ENCODE measurements at regions not wholly inside any gene's neighbourhood (a gene's known extent, or its start where the extent isn't known, plus 50 kb on each side); places are given as distances from the start of the nearest gene placed in this dataset.

- H3K4me1 ChIP-seq (replicated peaks; ENCODE audit: insufficient read depth): no peaks in the 10 kb centered on the region
- H3K4me2 ChIP-seq: no peak overlapping the region
- no peaks in the 10 kb centered on the region for H3K9me2 ChIP-seq (ENCODE audit: insufficient read depth)
- no peaks in the 10 kb centered on the region for H3K9me3 ChIP-seq (ENCODE audit: insufficient read depth, low read depth)
- no peak overlapping the region for H2AFZ ChIP-seq
- POLR2A ChIA-PET (ENCODE audit: unreplicated experiment): no interaction called here
- intact Hi-C loops (cut with micrococcal nuclease; ENCODE audit: unreplicated experiment): no loop called here
- H3K27me3 ChIP-seq (ENCODE audit: insufficient read depth, low read depth): peaks cover 32% of the 10 kb centered on the region
- H3K27ac ChIP-seq: no peak overlapping the region
- CTCF ChIA-PET: no interaction called here
- H3F3A ChIP-seq (ENCODE audit: insufficient read depth, low read depth): no peaks in the 10 kb centered on the region
- no peak overlapping the region for H3K4me3 ChIP-seq
- no TSS peak for BruUV-seq (replicated peaks)
- DNase-seq: no peak
- H3K79me2 ChIP-seq (ENCODE audit: low read depth): no peaks in the 10 kb centered on the region
- no peaks in the 10 kb centered on the region for H4K20me1 ChIP-seq (ENCODE audit: insufficient read depth)
- TF ChIP-seq EZH2 (IDR thresholded peaks at IDR 0.05; ENCODE audit: low read depth) (no peak), CTCF (conservative IDR thresholded peaks at IDR 0.05) (no peak)
- H3K36me3 ChIP-seq (ENCODE audit: low read depth): no peaks in the 10 kb centered on the region
Measured at GRCh38 chr3:124288996-124289395, 297.1 kb upstream of the ROPN1 start.

DNA sequence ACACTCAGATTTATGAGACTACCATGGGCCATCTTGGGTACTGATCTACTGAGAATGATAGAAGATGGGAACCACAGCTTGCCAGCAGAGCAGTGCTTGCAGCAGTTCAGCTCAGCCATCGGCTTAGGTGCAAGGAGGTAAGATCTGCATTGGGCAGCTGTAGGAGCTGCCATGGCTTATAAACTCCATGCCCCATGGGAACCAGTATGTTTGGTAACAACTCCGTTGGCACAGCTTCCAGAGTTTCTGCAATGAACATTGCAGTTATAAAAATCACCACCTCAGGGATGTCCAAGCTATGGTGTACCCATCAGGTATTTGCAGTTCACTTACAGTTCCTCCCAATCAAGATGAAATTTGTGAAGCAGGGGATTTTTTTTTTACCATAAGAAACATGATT is 299.1 kb upstream of the ROPN1 start:
- DNase-seq: no peak
- no TSS peak for BruUV-seq (replicated peaks)
- ChIA-PET CTCF (no interaction called here), POLR2A (ENCODE audit: unreplicated experiment) (no interaction called here)
- H3K27me3 ChIP-seq (ENCODE audit: insufficient read depth, low read depth): peaks cover 27% of the 10 kb centered on the region; the same call in 1 of the 2 replicates
- H4K20me1 ChIP-seq (ENCODE audit: insufficient read depth): no peaks in the 10 kb centered on the region
- no peak for TF ChIP-seq CTCF (conservative IDR thresholded peaks at IDR 0.05)
- no peak for TF ChIP-seq EZH2 (IDR thresholded peaks at IDR 0.05; ENCODE audit: low read depth)
- H3K9me3 ChIP-seq (ENCODE audit: insufficient read depth, low read depth): no peaks in the 10 kb centered on the region
- intact Hi-C loops (cut with micrococcal nuclease; ENCODE audit: unreplicated experiment): no loop called here
- no peaks in the 10 kb centered on the region for H3K9me2 ChIP-seq (ENCODE audit: insufficient read depth)
- H3K4me1 ChIP-seq (replicated peaks; ENCODE audit: insufficient read depth): no peaks in the 10 kb centered on the region
- no peaks in the 10 kb centered on the region for H3K36me3 ChIP-seq (ENCODE audit: low read depth)
- no peak overlapping the region for H3K4me3 ChIP-seq
- no peaks in the 10 kb centered on the region for H3F3A ChIP-seq (ENCODE audit: insufficient read depth, low read depth)
- no peaks in the 10 kb centered on the region for H3K79me2 ChIP-seq (ENCODE audit: low read depth)
- no peak overlapping the region for H3K27ac ChIP-seq
- no peak overlapping the region for H3K4me2 ChIP-seq
- no peak overlapping the region for H2AFZ ChIP-seq

DNA sequence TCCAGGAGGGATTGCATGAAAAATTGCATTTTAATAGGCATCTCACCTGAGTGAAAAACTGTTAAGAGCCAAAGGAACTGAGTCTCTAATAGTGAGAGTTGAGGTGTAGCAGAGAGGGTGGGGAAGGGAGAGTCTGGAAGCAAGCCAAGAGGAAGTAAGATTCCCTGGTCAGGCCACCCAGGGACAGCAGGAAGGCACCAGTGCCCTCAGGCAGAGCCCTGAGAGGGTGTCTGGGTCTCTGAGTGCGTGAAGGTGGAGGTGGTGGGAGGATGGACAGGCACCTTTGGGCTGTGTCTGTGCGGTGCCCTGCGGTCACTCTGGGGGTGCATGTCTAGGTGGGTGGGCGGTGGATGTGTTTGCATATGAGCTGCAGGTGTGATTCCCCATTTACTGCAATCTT is 300.4 kb upstream of the ROPN1 start:
- Histone ChIP-seq H3K27ac (no peak overlapping the region), H2AFZ (no peak overlapping the region), H3K4me2 (no peak overlapping the region), H3K9me3 (ENCODE audit: insufficient read depth, low read depth) (no peaks in the 10 kb centered on the region), H3K4me1 (replicated peaks; ENCODE audit: insufficient read depth) (no peaks in the 10 kb centered on the region), H3K27me3 (ENCODE audit: insufficient read depth, low read depth) (peaks cover 33% of the 10 kb centered on the region; the same call in 1 of the 2 replicates), H3F3A (ENCODE audit: insufficient read depth, low read depth) (no peaks in the 10 kb centered on the region), H3K9me2 (ENCODE audit: insufficient read depth) (no peaks in the 10 kb centered on the region), H4K20me1 (ENCODE audit: insufficient read depth) (no peaks in the 10 kb centered on the region), H3K4me3 (no peak overlapping the region), H3K79me2 (ENCODE audit: low read depth) (no peaks in the 10 kb centered on the region), H3K36me3 (ENCODE audit: low read depth) (no peaks in the 10 kb centered on the region)
- ChIA-PET POLR2A (ENCODE audit: unreplicated experiment) (no interaction called here), CTCF (no interaction called here)
- TF ChIP-seq EZH2 (IDR thresholded peaks at IDR 0.05; ENCODE audit: low read depth) (no peak), CTCF (conservative IDR thresholded peaks at IDR 0.05) (no peak)
- no TSS peak for BruUV-seq (replicated peaks)
- intact Hi-C loops (cut with micrococcal nuclease; ENCODE audit: unreplicated experiment): no loop called here
- peak in 1 of 2 experiments; percentile 50 for DNase-seq
